ENCODE measurements at regions not wholly inside any gene's neighbourhood (a gene's known extent, or its start where the extent isn't known, plus 50 kb on each side); places are given as distances from the start of the nearest gene placed in this dataset.
A peak's percentile ranks its signal among the peaks of the same experiment; 100 is the strongest.

DNA sequence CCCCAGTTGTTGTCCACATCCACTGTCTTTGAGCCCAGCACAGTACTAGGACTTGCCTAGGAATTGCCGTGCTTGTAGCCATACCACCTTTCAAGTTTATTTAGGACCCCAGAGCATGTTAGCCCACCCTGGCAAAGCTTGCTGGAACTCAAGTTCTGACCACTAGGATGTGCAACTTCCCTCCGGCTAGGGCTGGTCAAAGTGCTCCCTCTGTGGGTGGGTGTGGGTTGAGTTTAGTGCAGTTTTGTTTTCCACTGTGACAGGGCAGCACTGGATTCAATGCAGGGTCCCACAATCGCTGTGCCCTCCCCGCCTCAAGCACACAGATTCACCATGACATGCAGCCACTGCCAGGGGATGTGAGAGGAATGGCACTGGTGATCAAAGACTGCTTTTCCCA, 96.0 kb downstream of the RASGEF1B start:
- TF ChIP-seq, protein P1, sequence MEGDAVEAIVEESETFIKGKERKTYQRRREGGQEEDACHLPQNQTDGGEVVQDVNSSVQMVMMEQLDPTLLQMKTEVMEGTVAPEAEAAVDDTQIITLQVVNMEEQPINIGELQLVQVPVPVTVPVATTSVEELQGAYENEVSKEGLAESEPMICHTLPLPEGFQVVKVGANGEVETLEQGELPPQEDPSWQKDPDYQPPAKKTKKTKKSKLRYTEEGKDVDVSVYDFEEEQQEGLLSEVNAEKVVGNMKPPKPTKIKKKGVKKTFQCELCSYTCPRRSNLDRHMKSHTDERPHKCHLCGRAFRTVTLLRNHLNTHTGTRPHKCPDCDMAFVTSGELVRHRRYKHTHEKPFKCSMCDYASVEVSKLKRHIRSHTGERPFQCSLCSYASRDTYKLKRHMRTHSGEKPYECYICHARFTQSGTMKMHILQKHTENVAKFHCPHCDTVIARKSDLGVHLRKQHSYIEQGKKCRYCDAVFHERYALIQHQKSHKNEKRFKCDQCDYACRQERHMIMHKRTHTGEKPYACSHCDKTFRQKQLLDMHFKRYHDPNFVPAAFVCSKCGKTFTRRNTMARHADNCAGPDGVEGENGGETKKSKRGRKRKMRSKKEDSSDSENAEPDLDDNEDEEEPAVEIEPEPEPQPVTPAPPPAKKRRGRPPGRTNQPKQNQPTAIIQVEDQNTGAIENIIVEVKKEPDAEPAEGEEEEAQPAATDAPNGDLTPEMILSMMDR (conservative IDR thresholded peaks at IDR 0.05): no peak
- H3K27ac ChIP-seq: peak overlapping the region; percentile 77

DNA sequence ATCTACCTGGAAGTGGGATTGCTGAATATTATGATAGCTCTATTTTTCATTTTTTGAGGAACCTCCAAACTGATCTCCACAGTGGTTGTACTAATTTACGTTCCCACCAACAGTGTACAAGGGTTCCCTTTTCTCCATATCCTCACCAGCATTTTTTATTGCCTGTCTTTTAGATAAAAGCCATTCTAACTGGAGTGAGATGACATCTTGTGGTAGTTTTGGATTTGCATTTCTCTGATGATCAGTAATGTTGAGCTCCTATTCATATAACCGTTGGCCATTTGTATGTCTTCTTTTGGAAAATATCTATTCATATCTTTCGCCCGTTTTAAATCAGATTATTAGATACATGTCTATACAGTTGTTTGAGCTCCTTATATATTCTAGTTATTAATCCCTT, 101.8 kb downstream of the RASGEF1B start:
- TF ChIP-seq, protein P1 (conservative IDR thresholded peaks at IDR 0.05): peak; percentile 60
- H3K27ac ChIP-seq: no peak overlapping the region

DNA sequence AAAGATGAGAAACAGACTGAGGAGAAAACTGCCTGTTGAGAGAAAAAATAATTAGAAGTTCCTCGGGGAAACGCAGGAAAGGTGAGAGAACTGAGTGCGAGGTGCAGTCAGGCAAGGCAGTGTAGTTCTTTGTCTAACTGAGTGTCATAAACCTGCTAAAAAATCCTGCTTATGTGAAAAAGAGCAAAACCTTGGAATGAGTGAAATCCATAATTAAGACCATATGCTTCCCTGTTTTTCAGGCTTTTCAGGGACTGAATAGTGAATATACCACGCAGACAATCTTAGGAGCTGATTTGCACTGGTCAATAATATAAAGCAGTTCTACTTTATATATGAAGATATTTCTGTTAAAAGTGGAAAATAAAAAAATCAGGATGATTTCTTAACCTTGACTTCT, 104.9 kb downstream of the RASGEF1B start:
- TF ChIP-seq, protein P1 (conservative IDR thresholded peaks at IDR 0.05): no peak
- no peak overlapping the region for H3K27ac ChIP-seq

DNA sequence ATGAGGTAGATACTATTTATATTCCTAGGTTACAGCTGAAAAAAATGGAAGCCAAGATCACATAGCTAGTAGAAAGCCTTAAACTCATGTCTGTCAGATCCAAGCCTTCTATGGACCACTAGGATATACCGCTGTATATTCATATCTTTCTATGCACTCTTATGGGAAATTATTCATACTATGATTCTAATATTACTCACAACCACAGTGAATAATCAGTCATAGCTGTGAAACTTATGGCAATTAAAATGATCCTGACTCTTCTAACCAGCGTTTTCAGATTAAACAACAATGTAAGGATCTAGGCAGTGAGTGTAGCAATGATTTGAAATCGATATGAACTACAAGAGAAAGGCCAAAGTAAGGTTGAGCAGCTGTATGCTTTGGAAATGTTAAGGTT, 111.0 kb downstream of the RASGEF1B start:
- TF ChIP-seq, protein P1 (conservative IDR thresholded peaks at IDR 0.05): no peak
- H3K27ac ChIP-seq: no peak overlapping the region

DNA sequence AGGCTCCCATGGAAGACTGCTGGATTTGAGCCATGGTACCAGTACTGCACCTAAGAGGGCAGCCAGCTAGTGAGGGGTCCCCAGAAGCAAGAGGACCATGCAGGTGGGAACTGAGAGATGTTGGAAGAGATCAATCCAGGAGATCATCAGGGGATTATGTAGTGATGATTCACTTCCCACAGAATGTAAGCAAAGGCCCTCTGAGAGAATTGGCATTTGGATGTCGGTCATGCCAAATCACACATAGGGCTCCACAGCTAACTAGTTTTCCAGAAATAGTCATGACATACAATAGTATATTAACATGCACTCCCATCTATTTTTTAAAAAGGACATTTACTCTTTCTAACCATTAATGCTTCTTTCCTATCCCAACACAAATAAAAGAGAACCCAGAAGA, 112.5 kb downstream of the RASGEF1B start:
- H3K27ac ChIP-seq: no peak overlapping the region
- TF ChIP-seq, protein P1 (conservative IDR thresholded peaks at IDR 0.05): no peak

DNA sequence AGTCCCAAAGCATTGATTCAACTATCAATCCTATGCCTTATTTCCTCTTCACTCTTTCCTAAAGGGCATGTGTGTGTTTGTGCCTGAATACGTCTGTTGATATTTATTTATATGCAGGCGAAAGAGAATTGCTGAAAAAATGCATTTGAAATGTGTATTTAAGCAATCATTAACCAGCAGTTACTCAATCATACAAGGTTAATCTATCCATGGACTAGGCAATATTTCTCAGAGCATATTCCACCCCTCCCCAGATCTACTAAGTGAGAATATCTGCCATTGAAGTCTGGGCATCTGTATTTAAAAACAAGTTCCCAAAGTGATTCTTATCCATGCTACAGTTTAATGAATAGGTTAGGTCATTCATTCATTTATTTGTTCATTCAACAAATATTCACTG, 113.6 kb downstream of the RASGEF1B start:
- TF ChIP-seq, protein P1 (conservative IDR thresholded peaks at IDR 0.05): no peak

DNA sequence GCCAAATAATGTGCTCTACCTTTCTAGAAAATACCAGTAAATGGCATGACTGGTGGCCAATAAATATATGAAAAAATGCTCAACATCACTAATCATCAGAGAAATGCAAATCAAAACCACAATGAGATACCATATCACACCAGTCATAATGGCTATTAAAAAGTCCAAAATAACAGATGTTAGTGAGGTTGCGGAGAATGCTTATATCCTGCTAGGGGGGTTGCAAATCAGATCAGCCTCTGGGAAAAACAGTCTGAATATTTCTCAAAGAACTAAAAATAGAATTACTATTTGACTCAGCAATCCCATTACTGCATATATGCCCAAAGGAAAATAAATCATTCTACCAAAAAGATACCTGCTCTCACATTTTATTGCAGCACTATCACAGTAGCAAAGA, 115.1 kb downstream of the RASGEF1B start:
- TF ChIP-seq, protein P1 (conservative IDR thresholded peaks at IDR 0.05): no peak
- H3K27ac ChIP-seq: no peak overlapping the region

More for the DNA sequence above, 113.6 kb downstream of the RASGEF1B start:
- H3K27ac ChIP-seq: no peak overlapping the region

DNA sequence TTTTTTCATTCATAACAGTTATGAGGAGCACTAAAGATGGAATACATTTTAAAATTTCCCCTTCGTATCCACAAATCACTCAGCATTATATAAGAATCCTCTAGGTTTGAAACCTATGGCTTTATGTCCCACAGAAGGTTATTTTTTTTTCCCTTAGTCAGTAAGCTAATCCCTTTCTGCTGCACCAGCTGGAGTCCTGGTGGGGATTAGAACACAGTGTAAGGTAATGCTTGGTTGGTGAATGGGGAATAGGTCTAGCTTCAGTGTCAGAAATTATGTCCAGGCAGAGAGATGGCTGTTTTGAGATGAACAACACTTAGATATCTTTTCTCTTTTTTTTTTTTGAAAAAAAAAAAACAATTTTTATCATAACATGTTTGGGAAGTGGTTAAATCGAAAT, 116.6 kb downstream of the RASGEF1B start:
- TF ChIP-seq, protein P1 (conservative IDR thresholded peaks at IDR 0.05): no peak
- no peak overlapping the region for H3K27ac ChIP-seq
